ENCODE measurements at regions not wholly inside any gene's neighbourhood (a gene's known extent, or its start where the extent isn't known, plus 50 kb on each side); places are given as distances from the start of the nearest gene placed in this dataset.

DNA sequence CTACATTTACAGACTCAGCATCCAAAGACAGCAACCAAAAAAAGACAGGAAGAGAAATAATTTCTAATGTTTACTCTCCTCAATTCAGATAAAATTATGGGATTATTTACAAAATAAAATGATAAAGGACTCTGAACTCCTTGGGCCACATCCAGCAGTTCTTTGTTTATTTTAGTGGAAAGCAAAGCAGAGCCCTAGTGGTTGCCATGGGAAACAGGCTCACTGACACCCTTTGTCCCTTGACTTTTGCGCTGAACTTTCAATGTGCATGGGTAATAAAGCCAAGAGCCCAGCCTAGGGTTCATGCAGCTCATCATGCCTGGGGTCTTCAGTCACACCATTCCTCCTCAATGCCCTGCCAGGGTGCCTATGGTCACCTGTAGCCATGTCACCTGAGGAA is 442.6 kb upstream of the IGFBP3 start:
- H3K4me1 ChIP-seq (replicated peaks in 1 of 2) = no peaks in the 10 kb centered on the region
- H3K4me3 ChIP-seq = no peak overlapping the region
- no peak for TF ChIP-seq POLR2A (IDR thresholded peaks at IDR 0.05)
- TF ChIP-seq CTCF (IDR thresholded peaks at IDR 0.05) = no peak
- intact Hi-C loops (cut with DNase I) = no loop called here
- H3K9me3 ChIP-seq (replicated peaks in 1 of 3) = no peaks in the 10 kb centered on the region
- no peaks in the 10 kb centered on the region for H3K27me3 ChIP-seq
- 64 to 95% (median 79%) methylated on average over 1 of the region's 1 CpG for WGBS, 4 donors
- H3K27ac ChIP-seq = no peak overlapping the region
- DNase-seq = no peak
- no peaks in the 10 kb centered on the region for H3K36me3 ChIP-seq (replicated peaks in 1 of 2)

GRCh38 chr7:46360811-46361210 is 439.7 kb upstream of the IGFBP3 start:
- intact Hi-C loops (cut with DNase I) = no loop called here

DNA sequence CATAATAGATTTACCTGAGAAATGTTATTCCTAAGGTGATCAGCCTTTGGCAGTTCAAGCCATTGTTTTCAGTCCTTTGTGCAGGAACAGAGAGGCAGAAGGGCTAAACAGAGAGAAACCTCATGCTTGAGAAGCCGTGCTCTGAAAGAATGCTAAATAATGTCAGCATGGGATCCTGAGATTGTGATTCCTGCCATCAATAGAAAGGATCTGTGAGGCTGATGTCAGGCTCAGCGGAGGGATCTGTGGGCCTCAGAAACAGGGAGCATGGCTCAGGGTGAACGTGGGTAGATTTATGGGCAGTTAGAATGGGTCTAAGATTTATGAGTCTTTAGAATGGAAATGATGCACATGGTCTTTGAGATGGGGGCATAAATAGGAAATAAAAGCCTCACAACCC is 439.2 kb upstream of the IGFBP3 start:
- H3K4me1 ChIP-seq (replicated peaks in 1 of 2) = no peaks in the 10 kb centered on the region
- no peak overlapping the region for H3K4me3 ChIP-seq
- no peaks in the 10 kb centered on the region for H3K9me3 ChIP-seq (replicated peaks in 1 of 3)
- TF ChIP-seq CTCF (IDR thresholded peaks at IDR 0.05) (no peak), POLR2A (IDR thresholded peaks at IDR 0.05) (no peak)
- H3K27me3 ChIP-seq = no peaks in the 10 kb centered on the region
- intact Hi-C loops (cut with DNase I) = no loop called here
- no peak for DNase-seq
- no peaks in the 10 kb centered on the region for H3K36me3 ChIP-seq (replicated peaks in 1 of 2)
- no peak overlapping the region for H3K27ac ChIP-seq
- WGBS, 4 donors = 72 to 91% (median 77%) methylated on average over 3 of the region's 3 CpGs

More at GRCh38 chr7:46360811-46361210, 439.7 kb upstream of the IGFBP3 start:
- TF ChIP-seq CTCF (IDR thresholded peaks at IDR 0.05) = no peak
- TF ChIP-seq POLR2A (IDR thresholded peaks at IDR 0.05) = no peak
- Histone ChIP-seq H3K4me3 (no peak overlapping the region), H3K27ac (no peak overlapping the region), H3K4me1 (replicated peaks in 1 of 2) (no peaks in the 10 kb centered on the region), H3K36me3 (replicated peaks in 1 of 2) (no peaks in the 10 kb centered on the region), H3K9me3 (replicated peaks in 1 of 3) (no peaks in the 10 kb centered on the region), H3K27me3 (no peaks in the 10 kb centered on the region)
- 34 to 52% (median 46%) methylated on average over 2 of the region's 2 CpGs for WGBS, 4 donors
- no peak for DNase-seq

DNA sequence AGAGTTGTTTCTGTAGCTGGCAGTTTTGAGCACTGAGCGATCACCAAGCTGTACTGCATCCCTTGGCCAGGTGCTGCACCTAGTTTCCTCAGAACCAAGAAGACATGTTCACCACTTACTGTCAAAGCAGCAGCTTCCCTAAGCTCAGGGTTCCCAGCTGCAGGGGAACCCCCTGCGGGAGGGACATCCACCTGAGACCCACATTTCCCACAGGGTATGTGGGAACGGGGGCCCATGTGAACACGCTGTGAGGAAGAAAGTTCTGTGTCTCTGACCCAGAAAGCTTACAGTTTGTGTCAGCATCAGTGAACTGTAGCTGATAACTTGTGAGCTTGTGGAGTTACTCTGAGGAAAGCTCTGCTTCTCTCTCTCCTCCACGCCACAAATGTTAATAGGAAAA is 436.8 kb upstream of the IGFBP3 start:
- H3K9me3 ChIP-seq (replicated peaks in 1 of 3) = no peaks in the 10 kb centered on the region
- no peaks in the 10 kb centered on the region for H3K36me3 ChIP-seq (replicated peaks in 1 of 2)
- TF ChIP-seq CTCF (IDR thresholded peaks at IDR 0.05) (no peak), POLR2A (IDR thresholded peaks at IDR 0.05) (no peak)
- 77 to 98% (median 92%) methylated on average over 5 of the region's 5 CpGs for WGBS, 4 donors
- intact Hi-C loops (cut with DNase I) = no loop called here
- no peaks in the 10 kb centered on the region for H3K27me3 ChIP-seq
- no peak overlapping the region for H3K4me3 ChIP-seq
- H3K4me1 ChIP-seq (replicated peaks in 1 of 2) = no peaks in the 10 kb centered on the region
- H3K27ac ChIP-seq = no peak overlapping the region
- no peak for DNase-seq

All from adrenal gland (tissue), 9 donors.